ENCODE measurements at regions not wholly inside any gene's neighbourhood (a gene's known extent, or its start where the extent isn't known, plus 50 kb on each side); places are given as distances from the start of the nearest gene placed in this dataset.

- H3K27me3 ChIP-seq (ENCODE audit: control insufficient read depth in 3 of 3, insufficient read depth in 3 of 3, low read length in 3 of 3) = no peaks in the 10 kb centered on the region
- H3K4me1 ChIP-seq (ENCODE audit: control insufficient read depth in 3 of 3, insufficient read depth in 3 of 3, low read length in 3 of 3) = no peaks in the 10 kb centered on the region
- no peak overlapping the region for H3K9ac ChIP-seq (ENCODE audit: low read depth in 1 of 3, low read length in 3 of 3)
- H3K9me3 ChIP-seq (ENCODE audit: control insufficient read depth in 3 of 3, low read length in 3 of 3) = no peaks in the 10 kb centered on the region
- no peak overlapping the region for H3K27ac ChIP-seq (ENCODE audit: low read depth, low read length)
- H3K4me3 ChIP-seq (ENCODE audit: low read length in 3 of 3) = no peak overlapping the region
- no peaks in the 10 kb centered on the region for H3K36me3 ChIP-seq (ENCODE audit: control insufficient read depth in 3 of 3, insufficient read depth in 3 of 3, low read length in 3 of 3)
These were observed 210.4 kb downstream of the SPRY1 start for GRCh38 chr4:123606946-123607542.

GRCh38 chr4:123609829-123610228, 213.2 kb downstream of the SPRY1 start:
- Histone ChIP-seq H3K4me1 (ENCODE audit: control insufficient read depth in 3 of 3, insufficient read depth in 3 of 3, low read length in 3 of 3) (no peaks in the 10 kb centered on the region), H3K4me3 (ENCODE audit: low read length in 3 of 3) (no peak overlapping the region), H3K36me3 (ENCODE audit: control insufficient read depth in 3 of 3, insufficient read depth in 3 of 3, low read length in 3 of 3) (no peaks in the 10 kb centered on the region), H3K27ac (ENCODE audit: low read depth, low read length) (no peak overlapping the region), H3K9ac (ENCODE audit: low read depth in 1 of 3, low read length in 3 of 3) (no peak overlapping the region), H3K9me3 (ENCODE audit: control insufficient read depth in 3 of 3, low read length in 3 of 3) (no peaks in the 10 kb centered on the region), H3K27me3 (ENCODE audit: control insufficient read depth in 3 of 3, insufficient read depth in 3 of 3, low read length in 3 of 3) (no peaks in the 10 kb centered on the region)

- no peaks in the 10 kb centered on the region for H3K27me3 ChIP-seq (ENCODE audit: control insufficient read depth in 3 of 3, insufficient read depth in 3 of 3, low read length in 3 of 3)
- no peak overlapping the region for H3K9ac ChIP-seq (ENCODE audit: low read depth in 1 of 3, low read length in 3 of 3)
- H3K9me3 ChIP-seq (ENCODE audit: control insufficient read depth in 3 of 3, low read length in 3 of 3) = no peaks in the 10 kb centered on the region
- no peak overlapping the region for H3K4me3 ChIP-seq (ENCODE audit: low read length in 3 of 3)
- H3K4me1 ChIP-seq (ENCODE audit: control insufficient read depth in 3 of 3, insufficient read depth in 3 of 3, low read length in 3 of 3) = peaks cover 3 to 6% (median 3%) of the 10 kb centered on the region in 3 donors
- no peak overlapping the region for H3K27ac ChIP-seq (ENCODE audit: low read depth, low read length)
- no peaks in the 10 kb centered on the region for H3K36me3 ChIP-seq (ENCODE audit: control insufficient read depth in 3 of 3, insufficient read depth in 3 of 3, low read length in 3 of 3)
These were observed 217.2 kb downstream of the SPRY1 start for GRCh38 chr4:123613586-123614344.

GRCh38 chr4:123615901-123616300, 219.3 kb downstream of the SPRY1 start:
- H3K4me3 ChIP-seq (ENCODE audit: low read length in 3 of 3) = no peak overlapping the region
- H3K36me3 ChIP-seq (ENCODE audit: control insufficient read depth in 3 of 3, insufficient read depth in 3 of 3, low read length in 3 of 3) = no peaks in the 10 kb centered on the region
- no peaks in the 10 kb centered on the region for H3K27me3 ChIP-seq (ENCODE audit: control insufficient read depth in 3 of 3, insufficient read depth in 3 of 3, low read length in 3 of 3)
- H3K27ac ChIP-seq (ENCODE audit: low read depth, low read length) = no peak overlapping the region
- H3K4me1 ChIP-seq (ENCODE audit: control insufficient read depth in 3 of 3, insufficient read depth in 3 of 3, low read length in 3 of 3) = peaks cover 3 to 7% (median 3%) of the 10 kb centered on the region in 3 donors
- no peaks in the 10 kb centered on the region for H3K9me3 ChIP-seq (ENCODE audit: control insufficient read depth in 3 of 3, low read length in 3 of 3)
- no peak overlapping the region for H3K9ac ChIP-seq (ENCODE audit: low read depth in 1 of 3, low read length in 3 of 3)

- Histone ChIP-seq H3K36me3 (ENCODE audit: control insufficient read depth in 3 of 3, insufficient read depth in 3 of 3, low read length in 3 of 3) (no peaks in the 10 kb centered on the region), H3K9me3 (ENCODE audit: control insufficient read depth in 3 of 3, low read length in 3 of 3) (no peaks in the 10 kb centered on the region), H3K4me3 (ENCODE audit: low read length in 3 of 3) (no peak overlapping the region), H3K27ac (ENCODE audit: low read depth, low read length) (peak overlapping the region; percentile 31), H3K9ac (ENCODE audit: low read depth in 1 of 3, low read length in 3 of 3) (peak overlapping the region in 1 of 3 donors; percentile 17), H3K4me1 (ENCODE audit: control insufficient read depth in 3 of 3, insufficient read depth in 3 of 3, low read length in 3 of 3) (peaks cover 3 to 12% (median 12%) of the 10 kb centered on the region in 3 donors), H3K27me3 (ENCODE audit: control insufficient read depth in 3 of 3, insufficient read depth in 3 of 3, low read length in 3 of 3) (no peaks in the 10 kb centered on the region)
These were observed 220.4 kb downstream of the SPRY1 start for GRCh38 chr4:123616951-123617461.

- no peak overlapping the region for H3K4me3 ChIP-seq (ENCODE audit: low read length in 3 of 3)
- H3K9me3 ChIP-seq (ENCODE audit: control insufficient read depth in 3 of 3, low read length in 3 of 3) = no peaks in the 10 kb centered on the region
- peaks cover 3 to 12% (median 12%) of the 10 kb centered on the region in 3 donors for H3K4me1 ChIP-seq (ENCODE audit: control insufficient read depth in 3 of 3, insufficient read depth in 3 of 3, low read length in 3 of 3)
- H3K9ac ChIP-seq (ENCODE audit: low read depth in 1 of 3, low read length in 3 of 3) = no peak overlapping the region
- H3K36me3 ChIP-seq (ENCODE audit: control insufficient read depth in 3 of 3, insufficient read depth in 3 of 3, low read length in 3 of 3) = no peaks in the 10 kb centered on the region
- no peaks in the 10 kb centered on the region for H3K27me3 ChIP-seq (ENCODE audit: control insufficient read depth in 3 of 3, insufficient read depth in 3 of 3, low read length in 3 of 3)
- peak overlapping the region; percentile 31 for H3K27ac ChIP-seq (ENCODE audit: low read depth, low read length)
These were observed 221.2 kb downstream of the SPRY1 start for GRCh38 chr4:123617791-123618190.

GRCh38 chr4:123618606-123619005, 222.0 kb downstream of the SPRY1 start:
- no peak overlapping the region for H3K9ac ChIP-seq (ENCODE audit: low read depth in 1 of 3, low read length in 3 of 3)
- H3K36me3 ChIP-seq (ENCODE audit: control insufficient read depth in 3 of 3, insufficient read depth in 3 of 3, low read length in 3 of 3) = no peaks in the 10 kb centered on the region
- H3K9me3 ChIP-seq (ENCODE audit: control insufficient read depth in 3 of 3, low read length in 3 of 3) = no peaks in the 10 kb centered on the region
- H3K27me3 ChIP-seq (ENCODE audit: control insufficient read depth in 3 of 3, insufficient read depth in 3 of 3, low read length in 3 of 3) = no peaks in the 10 kb centered on the region
- H3K27ac ChIP-seq (ENCODE audit: low read depth, low read length) = no peak overlapping the region
- peaks cover 3 to 12% (median 12%) of the 10 kb centered on the region in 3 donors for H3K4me1 ChIP-seq (ENCODE audit: control insufficient read depth in 3 of 3, insufficient read depth in 3 of 3, low read length in 3 of 3)
- H3K4me3 ChIP-seq (ENCODE audit: low read length in 3 of 3) = no peak overlapping the region

GRCh38 chr4:123619326-123619725, 222.7 kb downstream of the SPRY1 start:
- no peaks in the 10 kb centered on the region for H3K36me3 ChIP-seq (ENCODE audit: control insufficient read depth in 3 of 3, insufficient read depth in 3 of 3, low read length in 3 of 3)
- H3K9me3 ChIP-seq (ENCODE audit: control insufficient read depth in 3 of 3, low read length in 3 of 3) = no peaks in the 10 kb centered on the region
- peaks cover 3 to 12% (median 12%) of the 10 kb centered on the region in 3 donors for H3K4me1 ChIP-seq (ENCODE audit: control insufficient read depth in 3 of 3, insufficient read depth in 3 of 3, low read length in 3 of 3)
- H3K4me3 ChIP-seq (ENCODE audit: low read length in 3 of 3) = no peak overlapping the region
- no peaks in the 10 kb centered on the region for H3K27me3 ChIP-seq (ENCODE audit: control insufficient read depth in 3 of 3, insufficient read depth in 3 of 3, low read length in 3 of 3)
- no peak overlapping the region for H3K27ac ChIP-seq (ENCODE audit: low read depth, low read length)
- H3K9ac ChIP-seq (ENCODE audit: low read depth in 1 of 3, low read length in 3 of 3) = no peak overlapping the region

- no peak overlapping the region for H3K27ac ChIP-seq (ENCODE audit: low read depth, low read length)
- peaks cover 3 to 12% (median 12%) of the 10 kb centered on the region in 3 donors for H3K4me1 ChIP-seq (ENCODE audit: control insufficient read depth in 3 of 3, insufficient read depth in 3 of 3, low read length in 3 of 3)
- no peaks in the 10 kb centered on the region for H3K9me3 ChIP-seq (ENCODE audit: control insufficient read depth in 3 of 3, low read length in 3 of 3)
- H3K4me3 ChIP-seq (ENCODE audit: low read length in 3 of 3) = no peak overlapping the region
- H3K9ac ChIP-seq (ENCODE audit: low read depth in 1 of 3, low read length in 3 of 3) = no peak overlapping the region
- no peaks in the 10 kb centered on the region for H3K27me3 ChIP-seq (ENCODE audit: control insufficient read depth in 3 of 3, insufficient read depth in 3 of 3, low read length in 3 of 3)
- no peaks in the 10 kb centered on the region for H3K36me3 ChIP-seq (ENCODE audit: control insufficient read depth in 3 of 3, insufficient read depth in 3 of 3, low read length in 3 of 3)
These were observed 223.3 kb downstream of the SPRY1 start for GRCh38 chr4:123619895-123620294.

- H3K9ac ChIP-seq (ENCODE audit: low read depth in 1 of 3, low read length in 3 of 3) = no peak overlapping the region
- H3K4me1 ChIP-seq (ENCODE audit: control insufficient read depth in 3 of 3, insufficient read depth in 3 of 3, low read length in 3 of 3) = peaks cover 3 to 12% (median 12%) of the 10 kb centered on the region in 3 donors
- H3K9me3 ChIP-seq (ENCODE audit: control insufficient read depth in 3 of 3, low read length in 3 of 3) = no peaks in the 10 kb centered on the region
- H3K4me3 ChIP-seq (ENCODE audit: low read length in 3 of 3) = no peak overlapping the region
- H3K27me3 ChIP-seq (ENCODE audit: control insufficient read depth in 3 of 3, insufficient read depth in 3 of 3, low read length in 3 of 3) = no peaks in the 10 kb centered on the region
- no peak overlapping the region for H3K27ac ChIP-seq (ENCODE audit: low read depth, low read length)
- no peaks in the 10 kb centered on the region for H3K36me3 ChIP-seq (ENCODE audit: control insufficient read depth in 3 of 3, insufficient read depth in 3 of 3, low read length in 3 of 3)
These were observed 224.6 kb downstream of the SPRY1 start for GRCh38 chr4:123621072-123621705.

All from skeletal muscle tissue (tissue), 3 donors.